HG03135 (cell line): ENCODE measurements at regions not wholly inside any gene's neighbourhood (a gene's known extent, or its start where the extent isn't known, plus 50 kb on each side); places are given as distances from the start of the nearest gene placed in this dataset.

Experiments used
- ATAC-seq: cut with Tn5 transposase; IDR thresholded peaks from one replicate; pipeline ENCODE4 v1.9.1; 2021; ENCODE audit warnings: mild to moderate bottlenecking, moderate library complexity; ENCODE audit not compliant: unreplicated experiment

DNA sequence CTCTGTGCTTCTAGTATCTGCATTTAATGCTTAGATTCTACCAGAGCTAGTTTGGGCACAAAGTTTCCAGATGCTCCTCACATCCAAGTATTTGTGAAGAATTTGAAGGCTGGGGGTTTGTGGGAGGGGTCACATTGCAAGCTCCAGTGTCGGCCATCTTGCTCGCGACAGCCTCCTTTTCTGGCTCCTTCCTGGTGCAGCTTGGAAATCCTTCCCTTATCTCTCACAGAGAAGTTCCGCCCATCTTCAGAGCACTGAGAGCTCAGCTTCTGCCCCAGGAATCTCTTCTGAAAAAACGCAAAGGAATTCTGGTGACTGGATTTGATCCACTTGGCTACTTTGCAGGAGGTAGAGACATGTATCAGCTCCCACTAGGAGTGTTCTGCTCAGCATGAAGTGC is 497.5 kb downstream of the TBC1D22A start:
- no peak for ATAC-seq

GRCh38 chr22:47259049-47259448 is 496.6 kb downstream of the TBC1D22A start:
- no peak for ATAC-seq

DNA sequence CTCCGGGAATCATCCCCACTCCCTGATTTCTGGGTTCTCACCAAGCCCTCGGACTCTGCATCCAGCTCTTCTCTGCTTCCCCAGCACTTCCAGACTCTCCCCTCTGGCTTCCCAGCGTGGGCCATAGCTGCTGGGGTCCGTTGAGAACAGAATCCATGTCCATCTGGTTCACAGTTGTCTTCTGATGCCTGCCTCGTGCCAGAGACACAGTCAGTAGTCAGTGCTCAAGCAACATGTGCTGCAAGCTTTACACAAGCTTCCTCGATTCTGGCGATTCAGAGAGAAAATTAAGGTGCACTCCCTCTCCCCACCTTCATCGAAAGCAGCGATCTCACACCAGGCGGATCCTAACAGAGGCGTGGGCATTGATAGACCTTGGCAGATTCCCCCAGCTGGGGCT is 495.5 kb downstream of the TBC1D22A start:
- ATAC-seq, result no peak

DNA sequence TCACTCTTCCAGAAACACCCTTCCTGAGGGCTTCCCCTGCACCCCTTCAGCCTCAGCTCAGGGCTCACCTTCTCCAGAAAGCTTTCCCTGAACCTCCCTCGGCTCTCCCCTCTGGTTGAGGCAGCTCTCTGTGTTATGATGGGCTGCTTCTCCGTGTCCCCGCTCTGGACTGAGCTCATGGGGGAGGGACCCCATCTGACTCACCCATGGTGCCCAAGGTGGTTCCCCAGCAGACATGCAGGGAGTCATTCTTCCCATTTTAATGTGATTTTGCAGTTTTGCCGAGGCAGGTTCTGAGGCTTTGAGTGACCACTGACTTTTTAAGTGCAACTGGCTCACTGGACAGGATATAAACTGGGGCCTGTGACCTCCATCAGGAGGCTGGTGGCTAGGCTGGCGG is 495.1 kb downstream of the TBC1D22A start:
- ATAC-seq, result no peak

- no peak for ATAC-seq
Observed at GRCh38 chr22:47251911-47252310, 489.5 kb downstream of the TBC1D22A start.

DNA sequence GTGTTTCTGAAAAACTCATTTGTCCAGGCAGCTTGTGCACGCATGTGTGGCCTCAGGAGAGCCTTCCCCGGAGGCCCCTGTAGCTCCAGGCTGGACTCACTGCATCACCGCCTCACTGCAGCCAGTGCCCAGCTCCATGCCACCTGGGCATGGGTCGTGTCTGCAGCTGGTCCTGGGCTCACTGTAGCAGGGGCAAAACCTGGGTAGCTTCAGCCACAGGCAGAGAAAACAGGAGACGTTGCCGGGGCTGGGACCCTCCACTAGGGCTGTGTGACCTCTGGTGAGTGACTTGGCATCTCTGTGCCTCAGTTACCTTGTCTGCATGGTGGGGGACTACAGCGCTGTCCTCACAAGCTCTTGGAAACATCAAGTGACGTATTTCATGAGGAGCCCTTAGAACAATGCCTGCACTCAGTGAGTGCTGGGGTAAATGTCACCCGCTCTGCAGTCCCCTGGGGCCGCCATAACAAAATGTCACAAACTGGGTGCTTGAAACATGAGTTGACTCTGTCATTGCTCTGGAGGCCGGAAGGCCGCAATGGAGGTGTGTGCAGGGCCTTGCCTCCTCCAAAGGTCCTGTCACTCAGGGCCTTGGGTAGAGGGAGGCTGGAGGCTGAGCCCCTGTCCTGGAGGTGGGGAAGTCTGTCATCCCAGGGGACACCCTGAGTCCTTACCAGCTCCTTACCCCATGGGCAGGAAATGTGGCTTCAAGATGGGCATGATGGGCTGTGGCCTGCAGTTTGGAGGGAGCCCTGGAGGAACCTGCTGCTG is 488.7 kb downstream of the TBC1D22A start:
- ATAC-seq, result no peak

- no peak for ATAC-seq
Observed at GRCh38 chr22:47249370-47249928, 487.0 kb downstream of the TBC1D22A start.

GRCh38 chr22:47248925-47249324 is 486.5 kb downstream of the TBC1D22A start:
- ATAC-seq, result no peak

GRCh38 chr22:47247579-47248240 is 485.3 kb downstream of the TBC1D22A start:
- no peak for ATAC-seq

DNA sequence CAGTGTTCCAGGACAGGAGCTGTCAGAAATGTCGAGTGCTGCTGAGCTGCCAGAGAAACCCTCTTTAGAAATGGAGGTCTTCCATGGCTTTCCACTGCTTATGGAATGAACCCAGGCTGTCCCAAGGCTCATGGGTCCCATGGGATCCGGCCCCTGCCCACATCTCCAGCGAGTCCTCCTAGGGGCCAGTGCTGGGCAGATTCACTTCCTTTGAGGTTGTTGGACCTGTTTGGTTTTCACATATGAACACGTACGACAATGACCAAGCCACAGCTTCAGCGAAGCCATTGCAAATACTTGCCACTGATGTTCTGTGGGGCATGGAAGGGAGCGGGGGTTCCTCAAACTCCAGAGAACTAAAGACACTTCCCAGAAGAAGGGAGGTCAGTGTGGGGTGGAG is 483.3 kb downstream of the TBC1D22A start:
- ATAC-seq, result no peak

DNA sequence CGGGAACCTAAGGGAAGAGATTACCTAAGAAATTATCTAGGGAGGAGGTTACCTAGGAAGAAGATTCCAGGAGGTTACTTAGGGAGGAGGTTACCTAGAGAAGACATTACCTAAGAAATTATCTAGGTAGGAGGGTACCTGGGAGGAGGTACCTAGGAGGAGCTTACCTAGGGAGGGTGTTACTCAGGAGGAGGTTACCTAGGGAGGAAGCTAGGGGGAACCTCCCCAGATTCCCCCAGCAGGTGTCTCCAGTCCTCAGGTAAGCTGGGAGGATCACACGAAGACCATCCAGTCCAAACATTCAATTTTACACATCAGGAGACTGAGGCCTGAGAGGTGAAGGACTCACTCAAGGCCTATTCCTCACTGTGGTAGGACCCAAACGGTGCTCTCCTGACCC is 482.8 kb downstream of the TBC1D22A start:
- ATAC-seq, result no peak

DNA sequence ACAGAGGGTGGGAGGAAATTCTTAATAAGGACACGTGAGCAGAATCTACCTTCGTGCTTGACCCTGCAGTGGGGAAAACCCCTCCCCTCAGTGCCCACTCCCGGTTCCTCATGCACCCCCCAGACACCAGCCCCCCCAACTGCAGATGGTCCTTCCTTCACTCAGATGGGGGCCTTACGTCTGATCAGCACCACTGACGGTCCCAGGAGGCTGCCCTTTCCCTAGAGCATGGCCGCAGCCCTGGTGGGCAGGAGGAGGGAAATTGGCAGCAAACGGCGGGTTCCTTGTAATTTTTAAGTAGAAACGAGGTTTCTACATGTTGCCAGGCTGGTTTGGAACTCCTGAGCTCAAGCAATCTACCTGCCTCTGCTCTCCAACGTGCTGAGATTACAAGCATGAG is 477.7 kb downstream of the TBC1D22A start:
- no peak for ATAC-seq

- ATAC-seq, result no peak
Observed at GRCh38 chr22:47239474-47239860, 477.0 kb downstream of the TBC1D22A start.

DNA sequence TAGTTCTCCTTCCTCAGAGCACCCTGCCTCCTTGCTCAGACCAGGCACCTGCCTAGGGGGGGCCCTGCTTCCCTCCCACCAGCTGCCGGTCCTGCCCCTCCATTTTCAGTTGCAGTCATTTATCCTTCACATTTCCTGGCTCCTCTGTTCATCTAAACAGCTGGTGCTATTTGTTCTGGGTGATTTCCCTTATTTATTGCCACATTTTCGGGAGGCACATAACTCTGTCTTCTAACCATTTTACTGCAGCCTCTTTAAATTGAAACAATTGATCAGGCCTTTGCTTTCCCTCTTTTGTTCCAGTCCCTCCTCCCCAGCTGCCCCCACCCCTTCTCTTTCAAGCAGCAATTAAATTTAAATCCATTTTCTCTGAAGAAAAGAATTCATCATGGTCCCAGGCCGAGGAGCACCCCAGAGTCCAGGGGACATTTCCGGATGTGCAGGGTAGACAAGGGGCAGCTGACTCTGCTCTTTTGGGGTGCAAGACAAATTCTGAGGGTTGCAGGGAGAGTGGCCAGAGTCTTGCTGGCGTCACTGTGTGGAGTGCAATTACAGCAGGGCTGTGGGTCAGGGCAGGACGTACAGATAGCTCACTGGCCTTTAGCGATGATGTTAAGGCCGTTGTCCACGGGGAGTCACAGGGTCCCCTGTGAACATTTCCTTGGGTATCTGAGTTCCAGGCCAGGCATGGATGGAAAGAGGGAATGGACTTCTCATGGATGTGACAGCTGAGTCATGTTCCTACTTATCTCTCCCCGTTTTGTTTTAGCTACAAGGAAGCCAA is 476.4 kb downstream of the TBC1D22A start:
- ATAC-seq, result no peak

DNA sequence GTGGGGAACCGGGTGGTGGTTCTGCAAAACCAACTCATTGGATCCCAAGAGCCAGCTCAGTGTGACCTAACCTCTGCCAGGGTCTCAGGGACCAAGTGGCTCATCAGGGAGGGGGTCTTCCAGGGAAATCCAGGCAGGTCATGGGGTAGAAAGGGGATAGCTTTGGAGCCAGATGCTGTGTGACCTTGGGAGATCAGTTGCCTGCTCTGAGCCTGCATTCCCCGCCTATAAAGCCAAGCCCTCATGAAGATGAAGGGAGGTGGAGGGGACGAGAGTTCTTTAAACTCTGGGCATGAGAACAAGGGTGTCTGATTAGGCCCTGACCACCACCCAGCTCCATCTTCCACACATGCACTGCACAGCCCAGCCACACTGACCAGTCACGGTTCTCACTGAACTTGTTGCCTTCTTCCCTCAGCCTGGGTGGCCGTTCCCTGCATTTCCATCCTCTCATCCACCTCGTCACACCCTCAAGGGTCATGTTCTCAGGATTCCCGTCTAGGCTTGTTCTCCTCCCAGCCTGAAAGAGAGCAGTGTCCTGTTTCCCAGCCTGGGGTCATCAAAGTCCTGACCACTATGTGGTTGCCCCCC is 475.5 kb downstream of the TBC1D22A start:
- no peak for ATAC-seq

DNA sequence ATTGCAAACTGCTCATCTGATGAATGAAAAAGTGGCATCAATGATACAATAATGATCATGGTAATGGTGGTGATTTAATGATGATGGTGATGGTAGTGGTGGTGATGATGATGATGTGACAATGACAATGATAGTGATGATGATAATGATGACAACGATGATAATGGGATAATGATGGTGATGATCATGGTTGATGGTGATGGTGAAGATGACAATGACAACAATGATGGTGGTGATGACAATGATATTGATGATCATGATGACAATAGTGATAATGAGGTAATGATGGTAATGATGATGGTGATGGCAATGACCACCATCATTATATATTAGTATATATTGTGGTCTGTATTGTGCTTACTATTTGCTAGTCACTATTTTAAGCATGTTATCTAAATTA is 474.3 kb downstream of the TBC1D22A start:
- no peak for ATAC-seq

- no peak for ATAC-seq
Observed at GRCh38 chr22:47236161-47236560, 473.7 kb downstream of the TBC1D22A start.

- no peak for ATAC-seq
Observed at GRCh38 chr22:47233316-47234243, 471.1 kb downstream of the TBC1D22A start.

- ATAC-seq, result no peak
Observed at GRCh38 chr22:47232753-47233152, 470.3 kb downstream of the TBC1D22A start.

- ATAC-seq, result no peak
Observed at GRCh38 chr22:47232197-47232596, 469.7 kb downstream of the TBC1D22A start.
